Umbilical cord (tissue), 1 donor: ENCODE measurements at regions not wholly inside any gene's neighbourhood (a gene's known extent, or its start where the extent isn't known, plus 50 kb on each side); places are given as distances from the start of the nearest gene placed in this dataset.
A peak's percentile ranks its signal among the peaks of the same experiment; 100 is the strongest.

Source experiments
- DNase-seq: peaks from one replicate; pipeline ENCODE4 v3.0.0-alpha.2; 2015; ENCODE audit warnings: low spot score

DNA sequence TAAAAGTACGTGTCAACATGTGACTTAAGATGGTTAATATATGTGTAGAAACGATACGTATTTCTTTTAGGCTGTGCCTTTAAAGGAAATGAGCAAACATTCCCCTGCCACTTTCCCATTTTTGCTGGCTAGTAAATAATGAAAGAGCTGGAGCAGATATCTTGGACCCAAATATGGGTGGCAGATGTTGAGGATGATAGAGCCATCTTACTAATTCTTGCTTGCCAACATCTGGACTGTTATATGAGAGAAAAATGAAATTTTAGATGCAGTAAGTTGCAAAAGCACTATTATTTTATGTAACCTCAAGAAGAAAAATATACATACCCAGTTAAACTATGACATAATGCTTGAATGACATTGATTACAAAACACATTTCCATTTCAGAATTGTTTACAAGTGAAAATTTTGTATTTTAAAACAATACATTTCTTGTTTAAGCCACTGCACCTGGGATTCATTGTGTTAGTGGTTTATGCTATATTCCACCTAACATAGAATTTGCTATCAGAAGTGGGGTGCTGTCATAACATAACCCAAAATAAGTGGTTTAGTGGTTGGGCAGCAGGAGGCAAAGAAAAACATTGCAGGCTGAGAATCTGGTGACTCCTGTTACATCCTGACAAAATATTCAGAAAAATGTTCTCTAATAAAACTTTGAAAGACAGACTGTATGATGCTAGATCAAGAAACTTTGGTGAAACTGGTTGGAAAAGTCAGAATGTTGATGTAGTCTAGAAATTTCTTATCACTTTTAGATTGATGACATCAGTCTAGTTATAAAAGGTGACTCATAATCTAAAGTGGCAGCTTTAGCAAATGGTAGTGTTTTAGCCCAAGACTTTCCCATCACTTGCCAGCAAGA lies 305.0 kb downstream of the PTEN start:
- no peak for DNase-seq

DNA sequence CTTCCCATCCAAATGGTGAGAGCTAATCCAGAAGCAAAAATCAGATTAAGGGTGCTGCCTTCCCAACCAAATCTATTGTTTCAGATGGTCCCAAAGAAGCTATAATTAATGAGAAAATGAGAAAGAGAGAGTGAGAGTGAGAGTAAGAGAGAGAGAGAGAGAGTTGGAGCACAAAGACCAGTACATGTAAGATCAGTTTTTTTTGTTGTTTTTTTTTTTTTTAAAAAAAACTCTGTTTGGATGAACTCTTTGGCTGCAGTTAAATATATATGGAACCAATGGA lies 305.6 kb downstream of the PTEN start:
- DNase-seq: no peak

DNA sequence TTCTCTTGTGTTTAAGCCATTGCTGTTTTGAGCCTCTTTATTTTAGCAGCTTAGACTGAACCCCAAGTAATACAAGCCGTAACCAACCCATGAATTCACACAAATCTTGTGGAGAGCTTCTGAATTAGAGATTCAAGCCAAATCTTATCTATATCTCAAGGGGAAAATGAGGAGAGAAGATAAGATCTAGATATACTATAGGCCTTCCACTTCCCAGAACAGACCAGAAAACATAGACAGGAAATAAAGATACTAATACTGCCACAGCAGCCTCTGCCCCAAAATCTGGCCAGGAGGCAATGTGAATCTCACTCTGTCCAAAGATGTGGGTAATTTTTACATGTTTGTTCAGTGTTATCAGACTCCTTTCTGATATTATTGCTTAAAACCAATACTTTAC lies 307.2 kb downstream of the PTEN start:
- no peak for DNase-seq

DNA sequence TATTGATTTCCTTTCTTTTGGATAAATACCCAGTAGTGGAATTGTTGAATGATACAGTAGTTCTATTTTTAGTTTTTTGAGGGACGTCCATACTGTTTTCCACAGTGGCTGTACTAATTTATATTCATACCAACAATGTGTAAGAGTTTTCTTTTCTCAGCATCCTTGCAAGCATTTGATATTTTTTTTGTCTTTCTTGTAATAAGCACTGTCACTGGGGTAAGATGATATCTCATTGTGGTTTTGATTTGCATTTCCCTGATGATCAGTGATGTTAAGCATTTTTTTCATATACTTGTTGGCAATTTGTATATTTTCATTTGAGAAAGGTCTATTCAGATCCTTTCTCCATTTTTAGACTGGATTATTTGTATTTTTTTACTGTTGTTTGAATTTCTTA lies 308.7 kb downstream of the PTEN start:
- no peak for DNase-seq

DNA sequence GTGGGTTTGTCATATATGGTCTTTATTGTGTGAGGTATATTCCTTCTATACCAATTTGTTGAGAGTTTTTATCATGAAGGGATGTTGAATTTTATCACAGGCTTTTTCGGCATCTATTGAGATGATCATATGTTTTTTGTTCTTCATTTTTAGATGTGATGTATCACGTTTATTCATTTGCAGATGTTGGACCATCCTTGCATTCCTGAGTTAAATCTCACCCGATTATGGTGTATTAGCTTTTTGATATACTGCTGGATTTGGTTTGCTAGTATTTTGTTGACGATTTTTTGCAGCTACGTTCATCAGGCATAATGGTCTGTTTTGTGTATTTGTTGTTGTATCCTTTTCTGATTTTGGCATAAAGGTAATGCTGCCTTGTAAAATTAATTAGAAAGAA lies 311.0 kb downstream of the PTEN start:
- DNase-seq: no peak

DNA sequence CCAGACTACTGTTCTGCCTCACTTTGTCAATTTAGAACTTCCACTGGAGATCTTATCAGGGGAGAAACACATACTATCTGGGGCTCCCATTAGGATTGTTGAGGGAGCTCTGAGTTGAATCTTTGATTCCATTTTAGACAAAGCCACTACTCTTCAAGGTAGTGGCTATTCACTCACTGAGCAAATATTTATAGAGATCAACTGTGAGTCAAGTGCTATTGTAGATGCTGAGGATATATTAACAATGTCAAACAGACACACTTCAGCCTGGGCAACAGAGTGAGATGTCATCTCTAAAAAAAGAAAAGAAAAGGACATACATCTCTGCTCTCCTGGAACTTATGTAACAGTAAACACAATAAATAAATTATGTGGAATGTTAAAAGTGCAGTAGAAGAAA lies 315.3 kb downstream of the PTEN start:
- DNase-seq: no peak

DNA sequence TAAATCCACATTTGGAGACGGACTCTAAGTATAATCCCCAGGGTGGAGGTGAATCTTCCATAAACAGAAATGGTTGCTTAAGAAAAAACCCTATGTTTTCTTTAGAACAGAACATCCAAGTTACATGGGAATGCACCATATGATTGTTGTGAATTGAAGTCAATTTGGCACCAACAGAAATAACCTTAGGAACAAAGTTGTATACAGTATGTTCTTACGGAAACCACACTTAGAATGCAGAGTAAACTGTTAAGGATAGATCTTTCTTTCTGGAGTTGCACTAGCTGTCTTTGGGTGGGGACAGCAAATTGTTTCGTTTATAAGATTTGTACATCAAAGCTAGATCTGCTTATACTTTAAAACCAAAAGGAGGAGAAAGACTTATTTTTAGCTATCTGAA lies 316.4 kb downstream of the PTEN start:
- peak; percentile 20 for DNase-seq

DNA sequence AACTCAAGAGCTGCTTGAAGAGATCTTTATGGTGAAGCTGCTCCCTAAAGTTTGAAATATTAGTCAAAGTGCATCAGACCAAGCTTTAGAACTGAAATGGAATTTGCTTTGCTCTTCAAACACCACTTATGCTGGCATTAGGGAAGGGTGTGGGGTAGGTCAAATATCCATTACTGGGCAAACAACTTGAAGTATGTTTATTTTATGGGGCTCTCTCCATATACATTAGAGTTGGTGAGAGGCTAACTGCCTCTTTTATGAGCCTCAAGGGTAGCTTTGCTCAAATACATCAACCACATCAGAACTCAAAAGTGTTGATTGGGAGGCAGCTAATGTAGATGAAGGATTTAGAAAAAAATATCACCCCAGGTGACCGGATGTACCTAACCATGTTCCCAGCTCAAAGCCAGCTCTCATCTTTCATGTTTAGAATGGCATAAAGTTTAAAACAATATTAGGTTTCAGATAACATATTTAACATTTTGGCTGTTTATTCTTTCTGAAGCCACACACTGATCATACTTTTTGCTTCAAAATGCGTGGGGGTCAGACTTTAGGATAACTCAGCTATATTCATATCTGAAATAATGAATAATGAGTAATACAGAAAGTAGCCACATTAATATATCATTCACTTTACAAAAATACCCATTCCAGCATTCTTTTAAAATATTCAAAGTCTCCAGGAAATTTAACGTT lies 318.6 kb downstream of the PTEN start:
- no peak for DNase-seq

DNA sequence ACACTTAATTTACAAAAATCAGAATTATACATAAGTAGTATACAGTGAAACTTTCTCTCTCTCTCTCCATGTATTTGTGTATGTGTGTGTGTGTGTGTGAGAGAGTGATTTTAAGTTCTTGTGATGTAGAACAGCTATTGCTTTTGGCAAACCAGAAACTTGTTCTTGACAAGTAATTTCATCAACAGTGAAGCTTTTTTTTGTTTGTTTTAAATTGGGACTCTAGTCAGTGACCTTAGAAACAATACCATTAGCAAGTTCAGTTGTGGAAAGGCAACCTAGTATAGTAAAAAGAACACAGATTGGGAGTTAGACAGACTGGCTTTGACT lies 319.1 kb downstream of the PTEN start:
- no peak for DNase-seq

DNA sequence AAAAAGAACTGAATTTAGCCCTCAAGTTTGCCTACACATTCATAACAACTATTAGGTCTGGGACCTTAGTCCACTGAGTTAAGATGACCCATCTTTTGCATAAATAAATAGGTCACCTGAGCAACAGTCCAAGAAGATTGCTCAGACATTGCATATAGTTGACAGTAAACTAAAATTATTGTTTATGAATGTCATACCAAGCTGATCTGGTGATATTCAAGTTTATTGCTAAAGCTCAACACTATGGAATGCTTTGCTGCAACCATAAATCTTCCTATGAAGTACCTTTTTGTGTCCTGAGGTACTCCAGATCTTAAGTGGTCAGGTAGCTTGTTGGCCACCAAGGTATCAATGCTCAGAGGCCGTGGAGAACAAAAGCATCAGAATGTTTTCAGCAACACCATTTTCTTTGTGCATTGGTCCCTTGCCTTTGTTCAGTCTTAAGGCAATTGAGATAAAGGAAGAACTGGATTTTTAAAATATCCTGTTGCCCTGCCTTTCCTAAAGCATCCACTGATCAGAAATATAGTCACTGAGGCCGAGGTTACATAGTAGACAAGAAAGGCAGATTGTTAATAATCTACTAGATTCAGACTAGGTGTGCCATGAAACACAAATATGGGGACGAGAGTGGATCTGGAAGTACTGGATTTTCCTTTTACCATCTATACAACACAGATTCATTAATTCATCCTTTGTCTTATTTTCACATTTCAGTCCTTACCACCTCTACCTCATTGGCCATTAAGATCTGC lies 321.3 kb downstream of the PTEN start:
- no peak for DNase-seq

DNA sequence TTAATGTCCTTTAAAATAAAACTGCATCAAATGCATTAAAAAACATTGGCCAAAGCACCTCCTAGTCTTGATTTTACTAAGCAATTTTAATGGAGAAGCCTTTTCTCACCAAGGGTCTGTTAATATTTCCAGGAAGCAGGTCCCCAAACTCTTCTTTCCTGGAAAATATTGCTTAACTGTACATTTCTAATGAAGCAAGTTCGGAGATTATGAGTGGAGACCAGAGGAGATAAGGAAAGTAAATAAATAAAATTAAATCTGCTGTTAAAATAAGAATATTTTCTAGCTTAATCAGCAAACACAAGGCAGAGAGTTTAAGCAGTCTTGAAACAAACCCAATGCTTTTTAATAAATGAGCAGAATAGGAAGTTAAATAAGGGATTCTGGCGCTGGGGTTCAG lies 322.4 kb downstream of the PTEN start:
- DNase-seq: no peak

DNA sequence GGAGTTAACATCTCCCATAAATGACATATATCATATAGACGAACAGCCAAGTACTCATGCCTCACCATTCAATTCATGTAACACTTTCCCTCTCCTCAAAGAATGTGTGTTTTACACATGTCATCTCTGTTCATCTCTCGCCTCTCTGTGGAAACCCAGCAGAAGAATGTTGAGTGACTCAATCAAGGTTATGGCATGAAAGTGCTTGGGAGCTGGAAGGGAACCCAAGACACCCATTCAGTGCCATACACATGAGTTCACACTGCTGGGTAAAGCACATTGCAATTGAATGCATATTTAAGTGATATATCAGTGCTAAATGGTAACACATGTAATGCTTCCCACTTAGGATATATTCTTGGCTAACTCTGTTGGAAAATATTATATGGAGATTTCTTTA lies 322.9 kb downstream of the PTEN start:
- no peak for DNase-seq

DNA sequence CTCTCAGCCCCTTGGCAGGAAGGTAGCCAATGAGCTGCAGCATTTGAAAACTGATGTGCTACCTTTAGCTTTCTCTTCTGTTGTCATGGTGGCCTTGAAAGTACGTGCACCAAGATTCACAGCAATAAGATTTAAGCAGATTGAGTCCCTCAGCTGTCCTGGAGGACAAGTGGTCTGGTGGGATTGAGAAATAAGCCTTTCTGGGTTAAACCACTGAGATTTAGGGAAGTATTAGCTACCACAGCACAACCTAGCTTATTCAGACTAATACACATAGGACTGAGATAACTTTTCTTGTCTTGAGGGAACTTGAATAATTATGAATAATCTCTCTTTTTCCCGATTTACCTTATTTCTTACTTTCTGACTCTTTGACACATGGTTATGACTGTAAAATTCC lies 324.0 kb downstream of the PTEN start:
- DNase-seq: no peak

DNA sequence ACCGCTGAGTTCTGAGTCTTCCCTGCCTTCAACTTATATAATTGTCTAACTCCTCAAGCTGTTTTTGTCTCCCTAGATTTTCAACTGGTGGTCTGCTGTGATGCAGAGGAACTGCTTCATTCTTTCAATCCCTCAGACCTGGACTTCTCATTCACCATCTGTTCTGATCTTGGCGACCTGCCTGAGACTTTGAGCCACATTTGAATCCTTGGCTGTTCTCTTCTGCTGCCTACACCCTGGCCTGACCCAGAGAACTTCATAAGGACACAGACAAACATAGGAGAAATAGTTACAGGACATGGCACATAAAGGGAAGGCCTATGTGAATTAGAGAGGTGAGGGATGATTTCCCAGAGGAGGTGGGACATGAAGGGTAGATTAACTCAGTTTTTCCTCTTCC lies 326.7 kb downstream of the PTEN start:
- DNase-seq: peak; percentile 14

DNA sequence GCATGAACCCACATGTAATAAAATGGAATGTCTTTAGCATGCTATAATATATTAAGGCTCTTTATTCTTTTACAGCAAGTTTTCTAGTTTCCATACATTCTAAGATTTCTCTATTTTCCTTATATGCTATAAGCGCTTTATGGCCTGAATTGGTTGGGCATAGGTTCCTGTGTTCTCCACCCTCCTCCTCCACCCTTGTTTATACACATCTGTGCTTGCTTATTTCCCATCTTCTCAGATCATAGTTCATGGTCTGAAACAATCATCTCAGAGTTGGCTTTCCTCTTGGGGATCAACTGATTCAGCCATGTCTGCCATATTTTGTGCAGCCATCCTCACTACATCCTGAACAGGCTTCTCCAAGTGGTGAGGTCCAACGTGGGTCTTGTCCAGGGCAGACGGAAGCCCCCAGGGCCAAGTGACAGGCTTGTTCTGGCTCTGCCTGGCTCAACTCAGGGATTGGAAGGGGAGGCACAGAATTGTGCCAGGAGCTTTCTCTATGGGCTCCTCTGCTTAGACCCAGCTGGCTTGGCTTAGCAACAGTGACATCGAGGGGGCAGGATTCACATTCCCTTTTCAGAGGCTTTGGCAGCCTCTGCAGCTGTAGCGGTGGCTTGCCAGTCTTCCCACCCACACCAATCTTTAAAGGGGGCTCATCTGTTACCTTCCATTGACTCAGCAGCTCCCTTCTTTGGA lies 327.3 kb downstream of the PTEN start:
- DNase-seq: no peak

DNA sequence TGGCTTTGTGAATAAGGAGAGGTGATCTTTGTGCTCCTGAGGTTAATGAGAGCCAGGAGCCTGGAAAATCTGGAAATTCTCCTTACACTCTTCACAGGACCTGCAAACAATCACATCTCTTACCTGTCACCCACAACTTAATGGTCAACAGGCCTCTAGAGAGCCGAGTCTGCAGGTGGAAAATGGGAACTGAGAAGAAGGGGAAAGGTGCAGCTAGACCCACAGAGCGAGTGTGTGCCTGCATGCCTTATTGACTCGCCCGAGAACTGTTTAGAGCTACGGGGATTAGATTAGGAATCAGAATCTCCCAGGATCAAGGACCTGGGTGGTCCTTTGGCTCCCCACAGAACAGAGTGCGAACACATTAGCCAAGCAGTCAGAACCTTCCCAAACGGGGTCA lies 329.6 kb downstream of the PTEN start:
- DNase-seq: no peak

DNA sequence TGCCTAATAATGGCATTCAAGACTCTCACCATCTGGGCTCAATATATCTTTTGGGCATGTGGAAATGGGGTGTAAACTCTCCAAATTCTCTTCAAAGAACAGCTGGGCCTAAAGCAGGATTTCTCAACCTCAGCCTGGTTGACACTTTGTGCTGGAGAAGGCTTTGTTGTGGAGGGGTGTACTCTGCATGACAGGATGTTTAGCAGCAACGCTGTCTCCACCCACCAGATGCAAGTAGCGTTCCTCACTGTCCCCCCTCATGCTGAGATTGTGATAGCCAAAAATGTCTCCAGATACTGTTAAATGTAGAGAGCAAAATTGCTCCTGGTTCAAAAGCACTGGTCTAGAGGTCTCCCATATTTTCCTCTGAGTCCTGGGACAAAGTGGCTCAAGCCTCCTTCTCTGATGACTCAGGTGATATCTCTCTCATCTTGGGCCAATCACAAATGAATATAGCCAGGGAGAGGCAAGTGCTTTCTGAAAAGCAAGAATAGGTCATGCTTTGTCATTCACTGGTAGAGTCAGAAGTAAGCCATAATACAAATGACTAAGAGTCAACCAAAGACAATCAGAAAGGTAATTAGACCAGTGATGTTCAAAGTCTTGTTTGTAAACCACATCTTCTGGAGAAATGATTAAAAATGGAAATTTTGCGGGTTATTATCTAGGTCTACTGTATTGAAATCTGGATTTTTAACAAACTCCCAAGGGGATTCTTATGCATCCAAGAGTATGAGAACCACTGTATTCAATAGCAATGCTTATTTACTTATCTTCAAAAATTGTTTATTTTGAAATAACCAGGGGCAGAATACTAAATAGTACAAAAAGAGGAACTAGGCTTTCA lies 330.8 kb downstream of the PTEN start:
- no peak for DNase-seq

DNA sequence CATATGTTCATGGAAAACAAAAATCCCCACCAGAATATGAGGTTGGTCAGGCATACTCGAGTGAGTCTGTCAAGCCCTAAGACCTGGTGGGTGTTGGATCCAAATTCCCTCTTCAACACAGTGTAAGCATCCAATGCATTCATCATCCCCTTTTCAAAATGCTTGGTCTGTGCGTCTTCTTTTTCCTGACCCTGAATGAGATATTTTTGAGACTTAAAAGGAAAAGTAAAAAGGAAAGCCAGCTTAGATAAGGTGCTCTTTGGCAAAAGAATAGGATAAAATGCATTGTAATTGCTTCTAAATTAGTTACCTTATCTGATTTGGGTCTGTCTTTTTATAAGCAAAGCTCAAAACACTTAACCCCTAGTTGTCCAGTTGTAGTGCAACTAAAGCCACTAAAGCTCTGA lies 331.5 kb downstream of the PTEN start:
- no peak for DNase-seq

DNA sequence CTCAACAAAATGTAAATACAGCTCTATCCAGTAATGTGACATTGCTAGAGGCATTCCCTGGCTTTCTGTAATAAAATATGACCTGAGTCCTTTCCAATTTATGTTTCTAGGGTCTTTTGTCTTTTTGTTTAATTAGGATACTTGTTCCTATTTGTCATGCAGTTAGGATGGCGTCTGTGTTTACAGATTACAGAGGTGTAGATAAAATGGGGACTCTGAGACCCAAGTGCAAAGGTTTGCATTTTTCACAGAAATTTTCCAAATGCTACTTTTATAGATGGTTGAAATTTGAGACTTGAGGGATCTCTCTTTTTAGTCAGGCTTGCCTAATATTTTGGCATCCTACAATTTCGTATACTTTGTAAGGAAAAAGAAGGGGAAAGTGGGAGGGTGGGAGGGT lies 332.4 kb downstream of the PTEN start:
- no peak for DNase-seq

DNA sequence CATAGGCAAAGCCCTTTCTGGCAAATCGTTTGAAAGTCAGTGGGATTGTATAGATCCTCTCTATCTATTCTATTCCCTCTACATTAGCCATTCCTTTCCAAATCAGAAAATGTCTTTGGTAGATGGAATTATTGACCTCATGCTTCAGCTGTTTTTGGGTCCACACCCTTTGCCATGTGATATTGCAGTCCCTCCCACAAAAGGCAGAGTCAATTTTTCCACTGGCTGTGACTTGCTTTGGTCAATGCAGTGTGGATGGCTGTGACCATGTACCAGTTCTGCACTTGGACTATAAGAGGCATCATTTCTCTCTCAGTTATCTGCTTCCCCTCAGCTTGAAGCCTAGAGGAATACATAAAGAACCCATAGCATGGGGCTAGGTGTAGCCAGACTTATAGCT lies 332.9 kb downstream of the PTEN start:
- no peak for DNase-seq

DNA sequence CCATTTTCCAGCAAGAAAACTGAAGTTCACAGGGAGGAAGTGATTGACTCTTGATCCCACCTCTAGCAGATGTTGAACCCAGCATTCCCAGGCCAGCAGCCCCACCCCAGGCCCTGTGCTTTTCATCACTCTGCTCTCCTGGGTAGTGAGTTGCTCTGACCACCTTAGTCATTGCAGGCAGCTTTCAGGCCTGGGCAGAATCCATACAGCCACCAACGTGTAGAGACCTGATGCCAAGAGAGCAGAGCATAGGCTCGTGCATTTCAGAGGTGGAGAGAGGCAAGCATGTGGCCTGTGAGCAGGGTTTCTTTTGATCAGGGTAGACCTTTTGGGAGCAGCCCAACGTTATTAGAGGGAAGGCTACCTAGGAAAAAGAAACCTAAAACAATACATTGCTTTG lies 334.6 kb downstream of the PTEN start:
- DNase-seq: no peak
